HepG2 (cell line): ENCODE measurements at regions not wholly inside any gene's neighbourhood (a gene's known extent, or its start where the extent isn't known, plus 50 kb on each side); places are given as distances from the start of the nearest gene placed in this dataset.

Source experiments
- ATAC-seq: fragments of 200-7000 bp; cut with Tn5 transposase; 3 replicates; pipeline ENCODE4 v1.9.1; 2020; ENCODE audit warnings: mild to moderate bottlenecking, moderate library complexity
- BruUV-seq: library from RNA; stranded (reverse); fragments of 400-500 nt; replicated peaks from 2 replicates; lab custom pipeline; 2021; lab: Mats Ljungman, UMichigan
- CTCF ChIA-PET: fragments of 300-600 bp; formaldehyde crosslinking; extraction: SDS; loops from one replicate; lab custom pipeline; 2021; ENCODE audit warnings: low total read pairs, inconsistent platforms, low intra/inter-chr PET ratio; lab: Yijun Ruan, JAX
- POLR2A ChIA-PET: fragments of 350-600 bp; sonication (Branson Sonifier 250); formaldehyde crosslinking; loops from one replicate; lab custom pipeline; 2020; ENCODE audit warnings: antibody characterized with exemption, inconsistent platforms; lab: Yijun Ruan, JAX
- DNase-seq: peaks from one replicate; pipeline ENCODE4 v3.0.0-alpha.2; 2015; ENCODE audit warnings: low spot score
- FAIRE-seq: peaks from 3 replicates; lab custom pipeline; 2011; peaks lifted over from hg19 to GRCh38; lab: Jason Lieb, UNC
- H2AFZ ChIP-seq: one replicate; pipeline ENCODE4 v1.6.1; 2011; ENCODE audit warnings: low read length, inconsistent platforms
- H3K27ac ChIP-seq: fragments of 300-600 bp; 3 replicates; pipeline ENCODE4 v1.8.0; 2011; ENCODE audit warnings: mixed run types, mild to moderate bottlenecking, mixed read lengths, low read length, inconsistent platforms; ENCODE audit not compliant: insufficient read depth; ENCODE audit errors: extremely low read length
- H3K27me3 ChIP-seq, 2 experiments: fragments of 200-600 bp in 1 of 2; 2 replicates in 1 of 2; 3 replicates in 1 of 2; pipeline versions ENCODE4 v1.6.0 to v1.8.0; 2011; ENCODE audit warnings: low read length in 2 of 2, mild to moderate bottlenecking in 2 of 2, moderate library complexity in 2 of 2, inconsistent platforms in 1 of 2; ENCODE audit not compliant: insufficient read depth in 2 of 2, control insufficient read depth in 1 of 2
- H3K36me3 ChIP-seq, 2 experiments: fragments of 200-600 bp in 1 of 2; replicated peaks in 1 of 2; 2 replicates in 1 of 2; 3 replicates in 1 of 2; pipeline versions ENCODE4 v1.5.1 to v1.8.0; 2011; ENCODE audit warnings: low read length in 2 of 2, inconsistent platforms in 1 of 2; ENCODE audit not compliant: insufficient read depth in 2 of 2, control insufficient read depth in 1 of 2
- H3K4me1 ChIP-seq: 2 replicates; pipeline ENCODE4 v1.5.1; 2012; ENCODE audit warnings: low read length, inconsistent platforms; ENCODE audit not compliant: insufficient read depth
- H3K4me2 ChIP-seq: 2 replicates; pipeline ENCODE4 v1.6.0; 2011; ENCODE audit warnings: low read depth, low read length, inconsistent platforms
- H3K4me3 ChIP-seq, 3 experiments: fragments of 200-600 bp in 1 of 3; sonication (generic), shearing (Covaris generic) in 1 of 3; replicated peaks in 1 of 3; 2 replicates each; pipeline ENCODE4 v1.5.1; 2011 to 2016; ENCODE audit warnings: low read length in 3 of 3, inconsistent platforms in 2 of 3, low read depth in 2 of 3, mild to moderate bottlenecking in 2 of 3, control low read depth in 1 of 3, mixed read lengths in 1 of 3; ENCODE audit not compliant: insufficient read depth in 1 of 3
- H3K79me2 ChIP-seq: one replicate; pipeline ENCODE4 v1.6.1; 2011; ENCODE audit warnings: low read length, inconsistent platforms; ENCODE audit not compliant: insufficient read depth
- H3K9ac ChIP-seq: 2 replicates; pipeline ENCODE4 v1.6.0; 2011; ENCODE audit warnings: mild to moderate bottlenecking, low read depth, low read length, inconsistent platforms; ENCODE audit not compliant: insufficient read depth
- H3K9me3 ChIP-seq: 2 replicates; pipeline ENCODE4 v1.5.1; 2012; ENCODE audit warnings: mild to moderate bottlenecking, low read length
- H4K20me1 ChIP-seq: 2 replicates; pipeline ENCODE4 v1.6.0; 2011; ENCODE audit warnings: inconsistent platforms, mild to moderate bottlenecking, low read length, moderate library complexity; ENCODE audit not compliant: insufficient read depth
- ARID5B ChIP-seq: IDR thresholded peaks from 2 replicates; pipeline ENCODE4 v1.4.0; 2020; ENCODE audit warnings: mild to moderate bottlenecking, missing genetic modification reagents
- CEBPB ChIP-seq: IDR thresholded peaks from 2 replicates; pipeline ENCODE4 v1.6.1; 2011; ENCODE audit warnings: low read depth, low read length, improper control_type of control experiment, borderline replicate concordance
- CEBPG ChIP-seq: IDR thresholded peaks from 2 replicates; pipeline ENCODE4 v1.6.1; 2016
- GPBP1L1 ChIP-seq: sonication (generic); formaldehyde crosslinking; IDR thresholded peaks from 2 replicates; pipeline ENCODE4 v1.5.0; 2020; ENCODE audit warnings: mild to moderate bottlenecking, missing genetic modification reagents
- HNF4A ChIP-seq: sonication (generic); formaldehyde crosslinking; IDR thresholded peaks from 2 replicates; pipeline ENCODE4 v1.4.0; 2020; ENCODE audit warnings: missing genetic modification reagents
- POGK ChIP-seq: sonication (generic); formaldehyde crosslinking; conservative IDR thresholded peaks from 2 replicates; pipeline ENCODE4 v1.8.0; 2022; ENCODE audit warnings: mild to moderate bottlenecking, moderate library complexity, missing genetic modification reagents
- SMAD3 ChIP-seq: sonication (generic); formaldehyde crosslinking; IDR thresholded peaks from 2 replicates; pipeline ENCODE4 v1.4.0; 2020; ENCODE audit warnings: missing genetic modification reagents
- SOX13 ChIP-seq, 3 experiments: fragments of 450-650 bp in 1 of 3; sonication (generic) in 1 of 3; formaldehyde crosslinking in 1 of 3; IDR thresholded peaks in 2 of 3; conservative IDR thresholded peaks in 1 of 3; 2 replicates each; pipeline versions ENCODE4 v1.5.0 to v1.6.1; 2016 to 2020; ENCODE audit warnings: antibody characterized with exemption in 1 of 3, mild to moderate bottlenecking in 1 of 3, missing compliant biosample characterization in 1 of 3, missing genetic modification reagents in 1 of 3, moderate library complexity in 1 of 3
- SOX5 ChIP-seq: IDR thresholded peaks from 2 replicates; pipeline ENCODE4 v1.6.1; 2016; ENCODE audit warnings: borderline replicate concordance
- SOX6 ChIP-seq, 2 experiments: fragments of 450-650 bp in 1 of 2; sonication (generic) in 1 of 2; formaldehyde crosslinking in 1 of 2; IDR thresholded peaks; 2 replicates each; pipeline versions ENCODE4 v1.4.0 to v1.6.1; 2017 to 2020; ENCODE audit warnings: antibody characterized with exemption in 1 of 2, mild to moderate bottlenecking in 1 of 2, missing genetic modification reagents in 1 of 2
- TBX3 ChIP-seq: fragments of 450-650 bp; IDR thresholded peaks from 2 replicates; pipeline ENCODE4 v1.6.1; 2017; ENCODE audit warnings: antibody characterized with exemption, mild to moderate bottlenecking, inconsistent platforms, borderline replicate concordance
- TEAD3 ChIP-seq: optimal IDR thresholded peaks from 2 replicates; pipeline ENCODE3; 2016; ENCODE audit warnings: borderline replicate concordance
- TEF ChIP-seq: sonication (generic); formaldehyde crosslinking; IDR thresholded peaks from 2 replicates; pipeline ENCODE4 v1.5.0; 2020; ENCODE audit warnings: missing genetic modification reagents
- TFE3 ChIP-seq: IDR thresholded peaks from 2 replicates; pipeline ENCODE4 v1.6.1; 2016
- ZNF644 ChIP-seq: IDR thresholded peaks from 2 replicates; pipeline ENCODE4 v1.6.1; 2016; ENCODE audit warnings: low read depth
- WGBS: methylation state at CpG from one replicate; pipeline ENCODE4 v1.1.6; 2017; ENCODE audit warnings: low lambda C conversion rate; 5-methylcytosine and 5-hydroxymethylcytosine counted together
- in situ Hi-C: cut with HindIII; loops from 2 replicates; pipeline ENCODE4 v1.10.0; 2017; ENCODE audit warnings: low pct_unique_long_range_greater_than_20kb; ENCODE audit not compliant: extremely low pct_ligation_motif_present
- intact Hi-C: fragments of 100-400 bp; cut with micrococcal nuclease; formaldehyde crosslinking; loops from one replicate; pipeline ENCODE4 v1.10.0; 2022; ENCODE audit not compliant: unreplicated experiment

- ChIA-PET CTCF (no interaction called here), POLR2A (no interaction called here)
- DNase-seq (peak; percentile 21), ATAC-seq (peak; percentile 76), FAIRE-seq (peak; percentile 82)
- no TSS peak for BruUV-seq
- Histone ChIP-seq H3K4me2 (peak overlapping the region; percentile 40; the same call in 1 of the 2 replicates), H3K9ac (no peak overlapping the region), H2AFZ (no peak overlapping the region), H3K27me3 (no peaks in the 10 kb centered on the region), H3K9me3 (no peaks in the 10 kb centered on the region), H3K4me1 (peaks cover 11% of the 10 kb centered on the region), H4K20me1 (no peaks in the 10 kb centered on the region), H3K4me3 (no peak overlapping the region; a peak in 1 of 6 replicates), H3K79me2 (no peaks in the 10 kb centered on the region), H3K36me3 (no peaks in the 10 kb centered on the region), H3K27ac (no peak overlapping the region)
- TF ChIP-seq SOX13 (IDR thresholded peaks at IDR 0.05) (no peak), SOX13 (CRISPR knock-in tag; conservative IDR thresholded peaks at IDR 0.05 in 1 of 2, IDR thresholded peaks at IDR 0.05 in 1 of 2) (peak in 1 of 2 experiments; percentile 40; a peak in 1 of 4 replicates), TFE3 (CRISPR knock-in tag) (no peak), ARID5B (CRISPR knock-in tag) (peak; percentile 46; the same call in 1 of the 2 replicates), CEBPB (peak; percentile 90), POGK (CRISPR knock-in tag) (no peak), TEF (CRISPR knock-in tag) (no peak), HNF4A (CRISPR knock-in tag) (peak; percentile 81), GPBP1L1 (CRISPR knock-in tag) (no peak), SOX6 (IDR thresholded peaks at IDR 0.05) (no peak), SOX6 (CRISPR knock-in tag; IDR thresholded peaks at IDR 0.05) (peak; percentile 57; the same call in 1 of the 2 replicates), ZNF644 (0 out of 2 replicates have a peak, but pooled peaks have one; percentile 31), TBX3 (peak; percentile 60; the same call in 1 of the 2 replicates), SOX5 (CRISPR knock-in tag) (0 out of 2 replicates have a peak, but pooled peaks have one; percentile 22), TEAD3 (CRISPR knock-in tag) (peak; percentile 21), SMAD3 (no peak), CEBPG (CRISPR knock-in tag) (peak; percentile 84)
- in situ Hi-C loops: no loop called here
- no CpG with 5 or more reads among the region's 2 CpGs for WGBS
- intact Hi-C loops: no loop called here
These were observed 239.6 kb downstream of the PPP1R2C start for GRCh38 chrX:42538405-42538804.
